ENCODE measurements at regions not wholly inside any gene's neighbourhood (a gene's known extent, or its start where the extent isn't known, plus 50 kb on each side); places are given as distances from the start of the nearest gene placed in this dataset.

DNA sequence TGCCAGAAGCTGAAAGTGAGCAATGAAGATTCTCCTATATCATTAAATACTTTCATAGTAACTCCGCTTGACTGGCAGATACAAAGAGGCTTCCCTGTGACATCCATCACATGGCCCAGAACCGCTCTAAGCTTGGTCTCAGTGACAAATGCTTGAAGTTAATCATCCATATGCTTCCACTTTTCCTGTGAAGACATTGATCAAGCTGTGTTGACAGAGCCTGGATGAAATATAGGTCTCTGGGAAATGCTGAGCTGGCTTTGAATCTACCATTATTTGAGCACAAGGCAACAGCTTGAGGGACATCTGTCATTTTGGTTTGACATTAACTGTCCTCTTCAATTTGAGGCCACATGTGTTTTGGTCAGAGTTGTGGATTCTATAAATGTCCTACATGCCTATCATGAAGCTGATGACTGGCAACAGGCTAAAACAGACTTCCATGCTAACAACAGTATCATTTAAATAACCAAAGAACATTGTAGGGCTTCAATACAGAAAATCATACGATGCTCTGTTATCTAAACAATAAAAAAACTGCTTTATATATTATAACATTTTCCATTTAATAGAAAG lies 402.2 kb upstream of the IRAK1BP1 start (continued):
- TF ChIP-seq, protein P1, sequence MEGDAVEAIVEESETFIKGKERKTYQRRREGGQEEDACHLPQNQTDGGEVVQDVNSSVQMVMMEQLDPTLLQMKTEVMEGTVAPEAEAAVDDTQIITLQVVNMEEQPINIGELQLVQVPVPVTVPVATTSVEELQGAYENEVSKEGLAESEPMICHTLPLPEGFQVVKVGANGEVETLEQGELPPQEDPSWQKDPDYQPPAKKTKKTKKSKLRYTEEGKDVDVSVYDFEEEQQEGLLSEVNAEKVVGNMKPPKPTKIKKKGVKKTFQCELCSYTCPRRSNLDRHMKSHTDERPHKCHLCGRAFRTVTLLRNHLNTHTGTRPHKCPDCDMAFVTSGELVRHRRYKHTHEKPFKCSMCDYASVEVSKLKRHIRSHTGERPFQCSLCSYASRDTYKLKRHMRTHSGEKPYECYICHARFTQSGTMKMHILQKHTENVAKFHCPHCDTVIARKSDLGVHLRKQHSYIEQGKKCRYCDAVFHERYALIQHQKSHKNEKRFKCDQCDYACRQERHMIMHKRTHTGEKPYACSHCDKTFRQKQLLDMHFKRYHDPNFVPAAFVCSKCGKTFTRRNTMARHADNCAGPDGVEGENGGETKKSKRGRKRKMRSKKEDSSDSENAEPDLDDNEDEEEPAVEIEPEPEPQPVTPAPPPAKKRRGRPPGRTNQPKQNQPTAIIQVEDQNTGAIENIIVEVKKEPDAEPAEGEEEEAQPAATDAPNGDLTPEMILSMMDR (conservative IDR thresholded peaks at IDR 0.05; ENCODE audit: low read depth in 2 of 2) = no peak
- TF ChIP-seq NANOG (IDR thresholded peaks at IDR 0.05; ENCODE audit: borderline replicate concordance) (no peak), STAT1 (IDR thresholded peaks at IDR 0.05; ENCODE audit: unreplicated experiment) (no peak), EZH2 (IDR thresholded peaks at IDR 0.05; ENCODE audit: low read depth, unreplicated experiment) (no peak), ZNF331 (CRISPR knock-in tag; IDR thresholded peaks at IDR 0.05; ENCODE audit: low read depth) (no peak)

DNA sequence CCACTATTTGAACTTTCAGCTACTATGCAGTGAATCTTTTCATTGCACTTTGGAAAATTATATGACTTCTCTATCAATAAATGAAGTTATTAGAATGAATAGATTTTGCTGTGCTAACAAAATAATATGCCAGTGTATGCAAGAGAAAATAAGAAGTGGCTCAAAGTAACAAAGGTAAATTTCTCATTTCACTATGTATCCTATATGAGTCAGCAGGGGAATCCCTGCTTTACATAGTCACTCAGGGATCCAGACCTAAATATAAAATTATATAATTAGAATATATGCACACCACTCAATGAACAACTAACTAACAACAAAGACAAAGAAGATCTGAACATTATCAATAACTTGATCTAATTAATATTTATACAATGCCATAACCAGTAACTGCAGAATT lies 390.8 kb upstream of the IRAK1BP1 start:
- Histone ChIP-seq H3K27ac (ENCODE audit: low read depth) (no peak overlapping the region), H3K4me3 (no peak overlapping the region), H3K4me2 (no peak overlapping the region), H3K79me2 (replicated peaks; ENCODE audit: insufficient read depth) (no peaks in the 10 kb centered on the region), H3K4me1 (ENCODE audit: insufficient read depth) (no peaks in the 10 kb centered on the region), H4K20me1 (replicated peaks; ENCODE audit: insufficient read depth) (no peaks in the 10 kb centered on the region), H3F3A (replicated peaks; ENCODE audit: low read depth) (no peaks in the 10 kb centered on the region), H3K9me2 (ENCODE audit: insufficient read depth) (peaks cover 3% of the 10 kb centered on the region; the same call in 1 of the 2 replicates), H2AFZ (no peak overlapping the region), H3K27me3 (ENCODE audit: insufficient read depth) (no peaks in the 10 kb centered on the region), H3K36me3 (ENCODE audit: insufficient read depth) (no peaks in the 10 kb centered on the region)
- Mint-ChIP-seq H3K9me3 (peaks cover 3% of the 10 kb centered on the region; the same call in 2 of the 3 replicates), H3K4me3 (no peak overlapping the region), H3K27ac (no peak overlapping the region), H3K36me3 (ENCODE audit: low read depth) (no peaks in the 10 kb centered on the region; the same call in 2 of the 3 replicates), H3K4me1 (no peaks in the 10 kb centered on the region), H3K27me3 (ENCODE audit: insufficient read depth, low read depth, poor library complexity) (peaks cover 5% of the 10 kb centered on the region)
- ATAC-seq = no peak
- DNase-seq (ENCODE audit: low spot score) = no peak
- TF ChIP-seq EZH2 (IDR thresholded peaks at IDR 0.05; ENCODE audit: low read depth, unreplicated experiment) = no peak
- no peak for TF ChIP-seq CREB1 (CRISPR knock-in tag; IDR thresholded peaks at IDR 0.05; ENCODE audit: low read depth)
- TF ChIP-seq ZNF114 (CRISPR knock-in tag; IDR thresholded peaks at IDR 0.05) = no peak
- TF ChIP-seq, protein P2, sequence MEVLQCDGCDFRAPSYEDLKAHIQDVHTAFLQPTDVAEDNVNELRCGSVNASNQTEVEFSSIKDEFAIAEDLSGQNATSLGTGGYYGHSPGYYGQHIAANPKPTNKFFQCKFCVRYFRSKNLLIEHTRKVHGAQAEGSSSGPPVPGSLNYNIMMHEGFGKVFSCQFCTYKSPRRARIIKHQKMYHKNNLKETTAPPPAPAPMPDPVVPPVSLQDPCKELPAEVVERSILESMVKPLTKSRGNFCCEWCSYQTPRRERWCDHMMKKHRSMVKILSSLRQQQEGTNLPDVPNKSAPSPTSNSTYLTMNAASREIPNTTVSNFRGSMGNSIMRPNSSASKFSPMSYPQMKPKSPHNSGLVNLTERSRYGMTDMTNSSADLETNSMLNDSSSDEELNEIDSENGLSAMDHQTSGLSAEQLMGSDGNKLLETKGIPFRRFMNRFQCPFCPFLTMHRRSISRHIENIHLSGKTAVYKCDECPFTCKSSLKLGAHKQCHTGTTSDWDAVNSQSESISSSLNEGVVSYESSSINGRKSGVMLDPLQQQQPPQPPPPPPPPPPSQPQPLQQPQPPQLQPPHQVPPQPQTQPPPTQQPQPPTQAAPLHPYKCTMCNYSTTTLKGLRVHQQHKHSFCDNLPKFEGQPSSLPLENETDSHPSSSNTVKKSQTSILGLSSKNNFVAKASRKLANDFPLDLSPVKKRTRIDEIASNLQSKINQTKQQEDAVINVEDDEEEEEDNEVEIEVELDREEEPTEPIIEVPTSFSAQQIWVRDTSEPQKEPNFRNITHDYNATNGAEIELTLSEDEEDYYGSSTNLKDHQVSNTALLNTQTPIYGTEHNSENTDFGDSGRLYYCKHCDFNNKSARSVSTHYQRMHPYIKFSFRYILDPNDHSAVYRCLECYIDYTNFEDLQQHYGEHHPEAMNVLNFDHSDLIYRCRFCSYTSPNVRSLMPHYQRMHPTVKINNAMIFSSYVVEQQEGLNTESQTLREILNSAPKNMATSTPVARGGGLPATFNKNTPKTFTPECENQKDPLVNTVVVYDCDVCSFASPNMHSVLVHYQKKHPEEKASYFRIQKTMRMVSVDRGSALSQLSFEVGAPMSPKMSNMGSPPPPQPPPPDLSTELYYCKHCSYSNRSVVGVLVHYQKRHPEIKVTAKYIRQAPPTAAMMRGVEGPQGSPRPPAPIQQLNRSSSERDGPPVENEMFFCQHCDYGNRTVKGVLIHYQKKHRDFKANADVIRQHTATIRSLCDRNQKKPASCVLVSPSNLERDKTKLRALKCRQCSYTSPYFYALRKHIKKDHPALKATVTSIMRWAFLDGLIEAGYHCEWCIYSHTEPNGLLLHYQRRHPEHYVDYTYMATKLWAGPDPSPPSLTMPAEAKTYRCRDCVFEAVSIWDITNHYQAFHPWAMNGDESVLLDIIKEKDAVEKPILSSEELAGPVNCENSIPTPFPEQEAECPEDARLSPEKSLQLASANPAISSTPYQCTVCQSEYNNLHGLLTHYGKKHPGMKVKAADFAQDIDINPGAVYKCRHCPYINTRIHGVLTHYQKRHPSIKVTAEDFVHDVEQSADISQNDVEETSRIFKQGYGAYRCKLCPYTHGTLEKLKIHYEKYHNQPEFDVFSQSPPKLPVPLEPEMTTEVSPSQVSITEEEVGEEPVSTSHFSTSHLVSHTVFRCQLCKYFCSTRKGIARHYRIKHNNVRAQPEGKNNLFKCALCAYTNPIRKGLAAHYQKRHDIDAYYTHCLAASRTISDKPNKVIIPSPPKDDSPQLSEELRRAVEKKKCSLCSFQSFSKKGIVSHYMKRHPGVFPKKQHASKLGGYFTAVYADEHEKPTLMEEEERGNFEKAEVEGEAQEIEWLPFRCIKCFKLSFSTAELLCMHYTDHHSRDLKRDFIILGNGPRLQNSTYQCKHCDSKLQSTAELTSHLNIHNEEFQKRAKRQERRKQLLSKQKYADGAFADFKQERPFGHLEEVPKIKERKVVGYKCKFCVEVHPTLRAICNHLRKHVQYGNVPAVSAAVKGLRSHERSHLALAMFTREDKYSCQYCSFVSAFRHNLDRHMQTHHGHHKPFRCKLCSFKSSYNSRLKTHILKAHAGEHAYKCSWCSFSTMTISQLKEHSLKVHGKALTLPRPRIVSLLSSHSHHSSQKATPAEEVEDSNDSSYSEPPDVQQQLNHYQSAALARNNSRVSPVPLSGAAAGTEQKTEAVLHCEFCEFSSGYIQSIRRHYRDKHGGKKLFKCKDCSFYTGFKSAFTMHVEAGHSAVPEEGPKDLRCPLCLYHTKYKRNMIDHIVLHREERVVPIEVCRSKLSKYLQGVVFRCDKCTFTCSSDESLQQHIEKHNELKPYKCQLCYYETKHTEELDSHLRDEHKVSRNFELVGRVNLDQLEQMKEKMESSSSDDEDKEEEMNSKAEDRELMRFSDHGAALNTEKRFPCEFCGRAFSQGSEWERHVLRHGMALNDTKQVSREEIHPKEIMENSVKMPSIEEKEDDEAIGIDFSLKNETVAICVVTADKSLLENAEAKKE (CRISPR knock-in tag; IDR thresholded peaks at IDR 0.05) = no peak
- TF ChIP-seq STAT1 (IDR thresholded peaks at IDR 0.05; ENCODE audit: unreplicated experiment) = no peak
- TF ChIP-seq NANOG (IDR thresholded peaks at IDR 0.05; ENCODE audit: borderline replicate concordance) = no peak
- TF ChIP-seq, protein P3, sequence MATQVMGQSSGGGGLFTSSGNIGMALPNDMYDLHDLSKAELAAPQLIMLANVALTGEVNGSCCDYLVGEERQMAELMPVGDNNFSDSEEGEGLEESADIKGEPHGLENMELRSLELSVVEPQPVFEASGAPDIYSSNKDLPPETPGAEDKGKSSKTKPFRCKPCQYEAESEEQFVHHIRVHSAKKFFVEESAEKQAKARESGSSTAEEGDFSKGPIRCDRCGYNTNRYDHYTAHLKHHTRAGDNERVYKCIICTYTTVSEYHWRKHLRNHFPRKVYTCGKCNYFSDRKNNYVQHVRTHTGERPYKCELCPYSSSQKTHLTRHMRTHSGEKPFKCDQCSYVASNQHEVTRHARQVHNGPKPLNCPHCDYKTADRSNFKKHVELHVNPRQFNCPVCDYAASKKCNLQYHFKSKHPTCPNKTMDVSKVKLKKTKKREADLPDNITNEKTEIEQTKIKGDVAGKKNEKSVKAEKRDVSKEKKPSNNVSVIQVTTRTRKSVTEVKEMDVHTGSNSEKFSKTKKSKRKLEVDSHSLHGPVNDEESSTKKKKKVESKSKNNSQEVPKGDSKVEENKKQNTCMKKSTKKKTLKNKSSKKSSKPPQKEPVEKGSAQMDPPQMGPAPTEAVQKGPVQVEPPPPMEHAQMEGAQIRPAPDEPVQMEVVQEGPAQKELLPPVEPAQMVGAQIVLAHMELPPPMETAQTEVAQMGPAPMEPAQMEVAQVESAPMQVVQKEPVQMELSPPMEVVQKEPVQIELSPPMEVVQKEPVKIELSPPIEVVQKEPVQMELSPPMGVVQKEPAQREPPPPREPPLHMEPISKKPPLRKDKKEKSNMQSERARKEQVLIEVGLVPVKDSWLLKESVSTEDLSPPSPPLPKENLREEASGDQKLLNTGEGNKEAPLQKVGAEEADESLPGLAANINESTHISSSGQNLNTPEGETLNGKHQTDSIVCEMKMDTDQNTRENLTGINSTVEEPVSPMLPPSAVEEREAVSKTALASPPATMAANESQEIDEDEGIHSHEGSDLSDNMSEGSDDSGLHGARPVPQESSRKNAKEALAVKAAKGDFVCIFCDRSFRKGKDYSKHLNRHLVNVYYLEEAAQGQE (IDR thresholded peaks at IDR 0.05; ENCODE audit: unreplicated experiment) = no peak
- TF ChIP-seq JUNB (IDR thresholded peaks at IDR 0.05; ENCODE audit: unreplicated experiment) = no peak
- TF ChIP-seq, protein P4, sequence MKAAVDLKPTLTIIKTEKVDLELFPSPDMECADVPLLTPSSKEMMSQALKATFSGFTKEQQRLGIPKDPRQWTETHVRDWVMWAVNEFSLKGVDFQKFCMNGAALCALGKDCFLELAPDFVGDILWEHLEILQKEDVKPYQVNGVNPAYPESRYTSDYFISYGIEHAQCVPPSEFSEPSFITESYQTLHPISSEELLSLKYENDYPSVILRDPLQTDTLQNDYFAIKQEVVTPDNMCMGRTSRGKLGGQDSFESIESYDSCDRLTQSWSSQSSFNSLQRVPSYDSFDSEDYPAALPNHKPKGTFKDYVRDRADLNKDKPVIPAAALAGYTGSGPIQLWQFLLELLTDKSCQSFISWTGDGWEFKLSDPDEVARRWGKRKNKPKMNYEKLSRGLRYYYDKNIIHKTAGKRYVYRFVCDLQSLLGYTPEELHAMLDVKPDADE (IDR thresholded peaks at IDR 0.05) = no peak
- no peak for TF ChIP-seq ZNF331 (CRISPR knock-in tag; IDR thresholded peaks at IDR 0.05; ENCODE audit: low read depth)

Measured in GM23338 (cell line).